ENCODE measurements at regions not wholly inside any gene's neighbourhood (a gene's known extent, or its start where the extent isn't known, plus 50 kb on each side); places are given as distances from the start of the nearest gene placed in this dataset.

- no peak for TF ChIP-seq USF2 (IDR thresholded peaks at IDR 0.05; ENCODE audit: low read length)
- TF ChIP-seq TBP (IDR thresholded peaks at IDR 0.05; ENCODE audit: low read depth, low read length), result no peak
- no peak for TF ChIP-seq FOSL1 (IDR thresholded peaks at IDR 0.05; ENCODE audit: insufficient read depth, low read depth, low read length)
- no peak for TF ChIP-seq ATF3 (IDR thresholded peaks at IDR 0.05; ENCODE audit: insufficient read depth, low read depth, low read length)
- no peak for TF ChIP-seq CHD1 (IDR thresholded peaks at IDR 0.05; ENCODE audit: low read depth, low read length)
Observed at GRCh38 chr20:22385602-22386305, 198.6 kb downstream of the FOXA2 start (continued).

Measured in H1 (cell line).